HCT116 (cell line): ENCODE measurements at regions not wholly inside any gene's neighbourhood (a gene's known extent, or its start where the extent isn't known, plus 50 kb on each side); places are given as distances from the start of the nearest gene placed in this dataset.

Experiments used
- ATAC-seq: fragments of 200-7000 bp; cut with Tn5 transposase; 2 replicates; pipeline ENCODE4 v1.9.1; 2020; ENCODE audit warnings: mild to moderate bottlenecking, moderate library complexity
- BruUV-seq: library from RNA; stranded (reverse); fragments of 400-500 nt; replicated peaks from 2 replicates; lab custom pipeline; 2021; lab: Mats Ljungman, UMichigan
- CTCF ChIA-PET: fragments of 300-600 bp; sonication (Branson Sonifier 250); formaldehyde crosslinking; loops from one replicate; lab custom pipeline; 2021; ENCODE audit warnings: antibody characterized with exemption; lab: Charles Lee
- POLR2A ChIA-PET: fragments of 300-600, 350-600 bp; sonication (Branson Sonifier 250); formaldehyde crosslinking; loops from one replicate; lab custom pipeline; 2021; ENCODE audit warnings: antibody characterized with exemption; lab: Charles Lee
- RAD21 ChIA-PET, 2 experiments: fragments of 300-600 bp; sonication (Branson Sonifier 250); formaldehyde crosslinking; loops; one replicate each; lab custom pipeline; 2023; ENCODE audit warnings: low total read pairs in 2 of 2; ENCODE audit not compliant: uncharacterized antibody in 2 of 2, unreplicated experiment in 2 of 2, low non-redundant PET in 1 of 2; lab: Charles Lee
- DNase-seq: peaks from one replicate; pipeline ENCODE4 v3.0.0-alpha.2; 2010; ENCODE audit warnings: low read depth, low spot score
- H2AFZ ChIP-seq: fragments of 200-600 bp; shearing (Covaris generic), sonication (generic); 2 replicates; pipeline ENCODE4 v1.6.1; 2017; ENCODE audit warnings: low read depth, mixed run types, mixed read lengths, antibody characterized with exemption, low read length; ENCODE audit not compliant: poor library complexity, severe bottlenecking
- H3K27ac ChIP-seq: 2 replicates; pipeline ENCODE4 v1.5.1; 2012; ENCODE audit warnings: low read depth, low read length
- H3K27me3 ChIP-seq: fragments of 200-600 bp; sonication (generic); 2 replicates; pipeline ENCODE4 v1.6.1; 2016; ENCODE audit warnings: mixed run types, low read length, mixed read lengths; ENCODE audit not compliant: insufficient read depth
- H3K36me3 ChIP-seq, 2 experiments: fragments of 200-500 bp in 1 of 2; fragments of 200-600 bp in 1 of 2; sonication (Bioruptor generic) in 1 of 2; sonication (generic) in 1 of 2; 2 replicates each; pipeline versions ENCODE4 v1.5.1 to v1.6.1; 2014 to 2016; ENCODE audit warnings: low read length in 2 of 2, inconsistent platforms in 1 of 2, mixed read lengths in 1 of 2, mixed run types in 1 of 2; ENCODE audit not compliant: insufficient read depth in 2 of 2, control insufficient read depth in 1 of 2
- H3K4me1 ChIP-seq, 2 experiments: fragments of 200-600 bp in 1 of 2; sonication (generic) in 1 of 2; 2 replicates each; pipeline versions ENCODE4 v1.5.1 to v1.6.1; 2012 to 2017; ENCODE audit warnings: low read length in 2 of 2, inconsistent platforms in 1 of 2, mild to moderate bottlenecking in 1 of 2, mixed read lengths in 1 of 2, mixed run types in 1 of 2, moderate library complexity in 1 of 2; ENCODE audit not compliant: insufficient read depth in 2 of 2, control insufficient read depth in 1 of 2
- H3K4me2 ChIP-seq: fragments of 200-600 bp; sonication (generic); 2 replicates; pipeline ENCODE4 v1.6.1; 2017; ENCODE audit warnings: mixed run types, low read length, mixed read lengths
- H3K4me3 ChIP-seq, 2 experiments: fragments of 200-600 bp in 1 of 2; sonication (generic) in 1 of 2; replicated peaks in 1 of 2; 2 replicates each; pipeline ENCODE4 v1.5.1; 2011 to 2016; ENCODE audit warnings: low read length in 2 of 2, control low read depth in 1 of 2, low read depth in 1 of 2, mild to moderate bottlenecking in 1 of 2, mixed read lengths in 1 of 2, mixed run types in 1 of 2
- H3K79me2 ChIP-seq: fragments of 200-600 bp; sonication (generic); 2 replicates; pipeline ENCODE4 v1.6.1; 2017; ENCODE audit warnings: mild to moderate bottlenecking, mixed run types, low read length, moderate library complexity, mixed read lengths; ENCODE audit not compliant: insufficient read depth
- H3K9ac ChIP-seq: fragments of 200-600 bp; sonication (generic); 2 replicates; pipeline ENCODE4 v1.6.1; 2016; ENCODE audit warnings: low read length, mixed read lengths
- H3K9me2 ChIP-seq: fragments of 200-600 bp; sonication (generic), shearing (Covaris generic); 2 replicates; pipeline ENCODE4 v1.6.1; 2017; ENCODE audit warnings: mixed run types, mild to moderate bottlenecking, moderate library complexity; ENCODE audit not compliant: insufficient read depth
- H3K9me3 ChIP-seq, 2 experiments: fragments of 200-500 bp in 1 of 2; fragments of 200-600 bp in 1 of 2; sonication (Bioruptor generic) in 1 of 2; sonication (generic) in 1 of 2; 2 replicates each; pipeline ENCODE4 v1.6.1; 2014 to 2017; ENCODE audit warnings: low read length in 2 of 2, mixed read lengths in 2 of 2, inconsistent platforms in 1 of 2, low read depth in 1 of 2, mild to moderate bottlenecking in 1 of 2, mixed run types in 1 of 2, moderate library complexity in 1 of 2; ENCODE audit not compliant: control insufficient read depth in 1 of 2, insufficient read depth in 1 of 2
- H4K20me1 ChIP-seq: fragments of 200-600 bp; sonication (generic), shearing (Covaris generic); 2 replicates; pipeline ENCODE4 v1.6.1; 2017; ENCODE audit warnings: mixed run types, mild to moderate bottlenecking, moderate library complexity; ENCODE audit not compliant: insufficient read depth
- ATF3 ChIP-seq: IDR thresholded peaks from 2 replicates; pipeline ENCODE4 v1.6.1; 2012
- CBX3 ChIP-seq: IDR thresholded peaks from 2 replicates; pipeline ENCODE4 v1.6.1; 2012; ENCODE audit warnings: low read depth
- CEBPB ChIP-seq: IDR thresholded peaks from 2 replicates; pipeline ENCODE4 v1.6.1; 2012; ENCODE audit warnings: low read depth
- EGR1 ChIP-seq: IDR thresholded peaks from 2 replicates; pipeline ENCODE4 v1.6.1; 2012; ENCODE audit warnings: low read depth
- ELF1 ChIP-seq: IDR thresholded peaks from 2 replicates; pipeline ENCODE4 v1.6.1; 2012; ENCODE audit warnings: low read depth, borderline replicate concordance
- EZH2phosphoT487 ChIP-seq: fragments of 200-600 bp; IDR thresholded peaks from 2 replicates; pipeline ENCODE4 v1.6.1; 2018; ENCODE audit warnings: antibody characterized with exemption, borderline replicate concordance
- FOSL1 ChIP-seq: IDR thresholded peaks from 2 replicates; pipeline ENCODE4 v1.6.1; 2012; ENCODE audit warnings: low read depth
- JUND ChIP-seq: IDR thresholded peaks from 2 replicates; pipeline ENCODE4 v1.6.1; 2012
- POLR2AphosphoS5 ChIP-seq: IDR thresholded peaks from 2 replicates; pipeline ENCODE4 v1.6.1; 2011; ENCODE audit warnings: mild to moderate bottlenecking, low read depth, low read length, moderate library complexity
- RAD21 ChIP-seq: IDR thresholded peaks from 2 replicates; pipeline ENCODE4 v1.6.1; 2012; ENCODE audit warnings: low read depth, mild to moderate bottlenecking
- REST ChIP-seq: IDR thresholded peaks from 2 replicates; pipeline ENCODE4 v1.6.1; 2012; ENCODE audit warnings: low read depth
- SIN3A ChIP-seq: IDR thresholded peaks from 2 replicates; pipeline ENCODE4 v1.6.1; 2012; ENCODE audit warnings: low read depth
- SP1 ChIP-seq: IDR thresholded peaks from 2 replicates; pipeline ENCODE4 v1.6.1; 2012; ENCODE audit warnings: low read depth
- SRF ChIP-seq: IDR thresholded peaks from 2 replicates; pipeline ENCODE4 v1.6.1; 2012; ENCODE audit warnings: low read depth
- TCF7L2 ChIP-seq: IDR thresholded peaks from 2 replicates; pipeline ENCODE4 v1.7.0; 2011; ENCODE audit warnings: borderline replicate concordance, inconsistent platforms; ENCODE audit not compliant: insufficient read depth, insufficient read length; ENCODE audit errors: extremely low read depth
- YY1 ChIP-seq: IDR thresholded peaks from 2 replicates; pipeline ENCODE4 v1.6.1; 2011; ENCODE audit warnings: low read length, low read depth, moderate library complexity, mild to moderate bottlenecking; ENCODE audit not compliant: insufficient replicate concordance; ENCODE audit errors: extremely low read depth
- ZBTB33 ChIP-seq: IDR thresholded peaks from 2 replicates; pipeline ENCODE4 v1.6.1; 2011; ENCODE audit warnings: mild to moderate bottlenecking, low read length, moderate library complexity; ENCODE audit not compliant: insufficient replicate concordance; ENCODE audit errors: extremely low read depth
- ZFX ChIP-seq: fragments of 450-650 bp; IDR thresholded peaks from 2 replicates; pipeline ENCODE4 v1.6.1; 2017
- ZNF274 ChIP-seq: fragments of 200-500 bp; sonication (Bioruptor generic); IDR thresholded peaks from 2 replicates; pipeline ENCODE4 v1.6.1; 2014; ENCODE audit warnings: mild to moderate bottlenecking, low read depth, low read length, inconsistent platforms
- intact Hi-C: fragments of 100-400 bp; cut with micrococcal nuclease; formaldehyde crosslinking; loops from 2 replicates; pipeline ENCODE4 v1.10.0; 2022

- TF ChIP-seq CEBPB (no peak), SIN3A (no peak), RAD21 (no peak), ELF1 (no peak), YY1 (no peak), SP1 (no peak), SRF (no peak), ZBTB33 (no peak), ZNF274 (no peak), TCF7L2 (no peak), CBX3 (no peak), ATF3 (no peak), EZH2phosphoT487 (no peak), POLR2AphosphoS5 (no peak), REST (no peak), JUND (no peak), EGR1 (no peak), ZFX (no peak), FOSL1 (no peak)
- ChIA-PET POLR2A (no interaction called here), CTCF (no interaction called here), RAD21 (no interaction called here)
- no peak for DNase-seq
- no peak overlapping the region for H3K4me2 ChIP-seq
- no peak overlapping the region for H3K4me3 ChIP-seq
- no peaks in the 10 kb centered on the region for H3K27me3 ChIP-seq
- ATAC-seq: no peak
- BruUV-seq: no TSS peak
- no peak overlapping the region for H3K27ac ChIP-seq
- H2AFZ ChIP-seq: no peak overlapping the region
- no peaks in the 10 kb centered on the region for H3K9me2 ChIP-seq
- H3K4me1 ChIP-seq: no peaks in the 10 kb centered on the region
- H3K9me3 ChIP-seq: peaks cover 3 to 39% of the 10 kb centered on the region in 2 experiments; a peak in 2 of 4 replicates
- no peaks in the 10 kb centered on the region for H3K36me3 ChIP-seq
- H3K9ac ChIP-seq: no peak overlapping the region
- no peaks in the 10 kb centered on the region for H4K20me1 ChIP-seq
- intact Hi-C loops: no loop called here
- H3K79me2 ChIP-seq: no peaks in the 10 kb centered on the region
These were observed 348.8 kb downstream of the GBA3 start for GRCh38 chr4:23041501-23041900.
